ENCODE measurements at regions not wholly inside any gene's neighbourhood (a gene's known extent, or its start where the extent isn't known, plus 50 kb on each side); places are given as distances from the start of the nearest gene placed in this dataset.

DNA sequence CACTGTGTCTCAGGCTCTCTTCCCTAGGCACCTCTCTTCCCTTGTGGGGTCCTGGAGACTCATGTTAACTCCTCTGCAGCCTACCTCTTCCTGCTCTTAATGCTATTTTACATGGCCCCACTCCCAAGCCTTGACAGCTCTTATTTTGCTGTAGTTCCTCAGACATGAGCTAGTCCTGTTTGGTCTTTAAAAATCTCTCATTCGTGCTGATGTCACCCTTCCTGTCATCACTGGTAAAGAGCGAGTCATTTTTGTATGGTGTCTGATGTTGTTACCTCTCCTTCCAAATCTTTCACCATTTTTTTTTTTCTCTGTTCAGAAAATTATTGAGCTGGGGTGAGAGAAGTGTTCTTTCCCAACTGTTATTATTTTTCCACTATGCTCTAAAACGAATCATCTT, 84.8 kb upstream of the ZBED5 start:
- no peak for DNase-seq (ENCODE audit: low read depth, low spot score)
- no peaks in the 10 kb centered on the region; the same call in 1 of the 2 replicates for H3K4me1 ChIP-seq (ENCODE audit: control insufficient read depth, insufficient read depth, low read length)
- no peaks in the 10 kb centered on the region for H3K27me3 ChIP-seq (ENCODE audit: control insufficient read depth, insufficient read depth, low read length)
- no peaks in the 10 kb centered on the region for H3K36me3 ChIP-seq (ENCODE audit: control insufficient read depth, insufficient read depth, low read length)
- H3K4me3 ChIP-seq (ENCODE audit: low read length), result no peak overlapping the region
- no peak overlapping the region for H3K27ac ChIP-seq (ENCODE audit: low read length)
- no CpG with 5 or more reads among the region's 3 CpGs for WGBS (ENCODE audit: insufficient coverage, insufficient read length)
- no peaks in the 10 kb centered on the region for H3K9me3 ChIP-seq (ENCODE audit: control insufficient read depth, insufficient read depth, low read length)

DNA sequence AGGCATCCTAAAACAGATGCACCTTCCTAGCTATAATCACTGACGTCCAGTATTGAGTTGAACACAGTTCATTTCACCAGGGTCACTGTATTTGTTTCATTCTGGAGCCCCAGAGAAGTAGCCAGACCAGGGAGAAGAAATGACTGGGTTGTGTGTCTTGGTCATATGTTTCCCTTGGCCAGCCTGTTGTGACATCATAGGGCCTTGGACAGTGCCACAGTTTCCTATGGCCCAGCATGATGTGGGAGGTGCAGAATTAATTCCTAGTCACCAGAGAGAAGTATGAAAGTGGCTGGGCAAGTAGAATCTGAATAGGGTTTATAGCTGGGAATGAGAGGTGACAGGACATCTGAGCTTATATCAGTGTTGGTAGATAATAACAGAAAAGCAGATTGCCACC, 84.0 kb upstream of the ZBED5 start:
- WGBS (ENCODE audit: insufficient coverage, insufficient read length), result no CpG with 5 or more reads among the region's 1 CpG
- H3K4me3 ChIP-seq (ENCODE audit: low read length), result no peak overlapping the region
- no peaks in the 10 kb centered on the region for H3K36me3 ChIP-seq (ENCODE audit: control insufficient read depth, insufficient read depth, low read length)
- H3K27ac ChIP-seq (ENCODE audit: low read length), result no peak overlapping the region
- no peaks in the 10 kb centered on the region; the same call in 1 of the 2 replicates for H3K4me1 ChIP-seq (ENCODE audit: control insufficient read depth, insufficient read depth, low read length)
- no peak for DNase-seq (ENCODE audit: low read depth, low spot score)
- no peaks in the 10 kb centered on the region for H3K9me3 ChIP-seq (ENCODE audit: control insufficient read depth, insufficient read depth, low read length)
- H3K27me3 ChIP-seq (ENCODE audit: control insufficient read depth, insufficient read depth, low read length), result no peaks in the 10 kb centered on the region

DNA sequence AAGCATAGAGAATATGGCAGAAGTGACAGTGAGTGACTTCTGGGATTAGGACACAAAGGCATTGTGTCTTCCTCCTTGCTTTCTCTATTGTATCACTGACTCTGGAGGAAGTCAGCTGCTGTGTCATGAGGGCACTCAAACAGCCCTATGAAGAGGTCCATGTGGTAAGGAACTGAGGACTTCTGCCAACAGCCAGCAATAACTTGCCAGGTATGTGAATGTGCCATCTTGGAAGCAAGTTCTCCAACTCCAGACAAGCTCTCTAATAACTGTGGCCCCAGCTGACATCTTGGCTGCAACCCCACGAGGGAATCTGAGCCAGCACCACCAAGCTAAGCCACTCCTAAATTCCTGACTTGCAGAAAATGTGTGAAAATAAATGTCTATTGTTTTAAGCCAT, 83.6 kb upstream of the ZBED5 start:
- no CpG with 5 or more reads among the region's 1 CpG for WGBS (ENCODE audit: insufficient coverage, insufficient read length)
- H3K27me3 ChIP-seq (ENCODE audit: control insufficient read depth, insufficient read depth, low read length), result no peaks in the 10 kb centered on the region
- H3K27ac ChIP-seq (ENCODE audit: low read length), result no peak overlapping the region
- H3K4me3 ChIP-seq (ENCODE audit: low read length), result no peak overlapping the region
- no peaks in the 10 kb centered on the region for H3K9me3 ChIP-seq (ENCODE audit: control insufficient read depth, insufficient read depth, low read length)
- no peaks in the 10 kb centered on the region; the same call in 1 of the 2 replicates for H3K4me1 ChIP-seq (ENCODE audit: control insufficient read depth, insufficient read depth, low read length)
- H3K36me3 ChIP-seq (ENCODE audit: control insufficient read depth, insufficient read depth, low read length), result no peaks in the 10 kb centered on the region
- DNase-seq (ENCODE audit: low read depth, low spot score), result no peak

DNA sequence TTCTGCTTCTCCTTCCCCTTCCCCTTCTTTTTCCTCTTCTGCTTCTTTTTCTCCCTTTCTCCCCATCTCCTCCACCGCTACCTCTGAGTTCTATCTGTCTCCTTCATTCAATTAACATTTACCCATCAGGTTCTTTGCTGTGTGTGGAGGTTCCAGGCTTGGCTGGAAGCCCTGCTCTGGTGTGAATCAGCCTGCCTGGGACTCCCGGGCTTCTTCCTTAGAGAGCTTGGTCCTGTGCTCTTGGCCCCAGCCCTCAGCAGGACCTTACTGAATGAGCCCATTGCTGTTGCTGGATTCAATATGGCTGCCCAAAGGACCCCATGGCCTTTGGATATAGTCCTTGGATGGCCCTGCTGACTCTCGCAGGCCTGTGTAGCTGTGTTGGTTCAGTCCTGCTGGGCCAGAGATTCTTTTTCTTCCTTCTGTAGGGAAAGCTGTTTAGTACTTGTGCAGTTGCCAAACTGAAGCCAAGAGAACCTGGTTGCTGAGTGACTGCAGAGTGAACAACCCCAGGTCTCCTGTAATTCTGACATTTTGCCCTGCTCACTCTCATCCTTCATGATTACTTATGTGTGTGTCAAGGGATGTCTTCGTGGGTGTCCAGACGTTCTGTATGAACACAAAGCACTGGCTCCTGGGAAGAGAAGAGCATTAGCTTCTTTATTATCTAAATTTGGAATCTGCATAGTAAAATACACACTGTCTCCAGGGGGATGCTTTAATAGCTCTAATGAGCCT, 81.0 kb upstream of the ZBED5 start:
- H3K4me3 ChIP-seq (ENCODE audit: low read length), result no peak overlapping the region
- H3K27ac ChIP-seq (ENCODE audit: low read length), result no peak overlapping the region
- H3K9me3 ChIP-seq (ENCODE audit: control insufficient read depth, insufficient read depth, low read length), result no peaks in the 10 kb centered on the region
- H3K36me3 ChIP-seq (ENCODE audit: control insufficient read depth, insufficient read depth, low read length), result no peaks in the 10 kb centered on the region
- no peaks in the 10 kb centered on the region for H3K27me3 ChIP-seq (ENCODE audit: control insufficient read depth, insufficient read depth, low read length)
- H3K4me1 ChIP-seq (ENCODE audit: control insufficient read depth, insufficient read depth, low read length), result no peaks in the 10 kb centered on the region; the same call in 1 of the 2 replicates
- DNase-seq (ENCODE audit: low read depth, low spot score), result no peak
- no CpG with 5 or more reads among the region's 5 CpGs for WGBS (ENCODE audit: insufficient coverage, insufficient read length)

DNA sequence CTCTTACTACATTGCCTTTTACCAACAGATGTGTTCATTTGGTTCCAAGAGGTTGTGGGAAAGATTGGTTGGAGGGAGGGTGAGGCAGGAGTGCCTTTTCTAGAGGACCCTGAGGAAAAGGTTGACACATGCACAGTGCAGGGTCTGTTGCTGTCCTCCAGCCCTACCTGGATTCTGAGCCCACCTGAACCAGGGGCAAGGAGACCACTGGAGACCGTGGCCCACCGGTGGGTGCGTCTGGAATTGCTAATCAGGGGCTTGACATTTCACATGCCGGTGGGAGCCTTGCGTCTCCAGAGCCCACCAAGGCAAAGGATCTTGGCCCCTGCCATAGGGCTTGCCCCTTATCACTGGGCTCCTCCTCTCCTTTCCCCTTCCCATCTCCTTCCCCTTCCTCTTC, 80.4 kb upstream of the ZBED5 start:
- no peaks in the 10 kb centered on the region for H3K36me3 ChIP-seq (ENCODE audit: control insufficient read depth, insufficient read depth, low read length)
- no peak for DNase-seq (ENCODE audit: low read depth, low spot score)
- H3K4me3 ChIP-seq (ENCODE audit: low read length), result no peak overlapping the region
- no peaks in the 10 kb centered on the region for H3K9me3 ChIP-seq (ENCODE audit: control insufficient read depth, insufficient read depth, low read length)
- no peaks in the 10 kb centered on the region for H3K27me3 ChIP-seq (ENCODE audit: control insufficient read depth, insufficient read depth, low read length)
- H3K4me1 ChIP-seq (ENCODE audit: control insufficient read depth, insufficient read depth, low read length), result no peaks in the 10 kb centered on the region; the same call in 1 of the 2 replicates
- no CpG with 5 or more reads among the region's 5 CpGs for WGBS (ENCODE audit: insufficient coverage, insufficient read length)
- no peak overlapping the region for H3K27ac ChIP-seq (ENCODE audit: low read length)

DNA sequence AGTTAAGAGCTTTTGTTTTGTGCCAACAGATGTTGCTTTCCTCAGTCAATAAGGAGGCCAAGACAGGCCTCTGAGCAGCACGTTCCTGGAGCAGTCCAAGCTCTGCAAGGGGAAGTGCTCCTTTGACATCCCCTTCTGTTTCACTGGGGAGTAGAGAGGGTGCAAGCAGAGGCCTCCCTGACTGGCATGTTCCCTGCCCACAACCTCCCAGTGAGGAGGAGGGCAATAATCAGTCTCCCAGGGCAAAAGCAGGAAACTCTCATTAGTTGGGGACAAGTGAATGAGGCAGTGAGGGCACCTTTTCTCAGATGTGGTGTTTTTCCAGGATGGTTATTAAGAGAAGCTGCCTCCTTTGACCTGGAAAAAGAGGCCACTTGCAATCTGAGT, 79.5 kb upstream of the ZBED5 start:
- no CpG with 5 or more reads among the region's 1 CpG for WGBS (ENCODE audit: insufficient coverage, insufficient read length)
- no peak overlapping the region for H3K27ac ChIP-seq (ENCODE audit: low read length)
- H3K27me3 ChIP-seq (ENCODE audit: control insufficient read depth, insufficient read depth, low read length), result no peaks in the 10 kb centered on the region
- no peaks in the 10 kb centered on the region for H3K36me3 ChIP-seq (ENCODE audit: control insufficient read depth, insufficient read depth, low read length)
- no peak overlapping the region for H3K4me3 ChIP-seq (ENCODE audit: low read length)
- no peak for DNase-seq (ENCODE audit: low read depth, low spot score)
- H3K4me1 ChIP-seq (ENCODE audit: control insufficient read depth, insufficient read depth, low read length), result no peaks in the 10 kb centered on the region; the same call in 1 of the 2 replicates
- no peaks in the 10 kb centered on the region for H3K9me3 ChIP-seq (ENCODE audit: control insufficient read depth, insufficient read depth, low read length)

DNA sequence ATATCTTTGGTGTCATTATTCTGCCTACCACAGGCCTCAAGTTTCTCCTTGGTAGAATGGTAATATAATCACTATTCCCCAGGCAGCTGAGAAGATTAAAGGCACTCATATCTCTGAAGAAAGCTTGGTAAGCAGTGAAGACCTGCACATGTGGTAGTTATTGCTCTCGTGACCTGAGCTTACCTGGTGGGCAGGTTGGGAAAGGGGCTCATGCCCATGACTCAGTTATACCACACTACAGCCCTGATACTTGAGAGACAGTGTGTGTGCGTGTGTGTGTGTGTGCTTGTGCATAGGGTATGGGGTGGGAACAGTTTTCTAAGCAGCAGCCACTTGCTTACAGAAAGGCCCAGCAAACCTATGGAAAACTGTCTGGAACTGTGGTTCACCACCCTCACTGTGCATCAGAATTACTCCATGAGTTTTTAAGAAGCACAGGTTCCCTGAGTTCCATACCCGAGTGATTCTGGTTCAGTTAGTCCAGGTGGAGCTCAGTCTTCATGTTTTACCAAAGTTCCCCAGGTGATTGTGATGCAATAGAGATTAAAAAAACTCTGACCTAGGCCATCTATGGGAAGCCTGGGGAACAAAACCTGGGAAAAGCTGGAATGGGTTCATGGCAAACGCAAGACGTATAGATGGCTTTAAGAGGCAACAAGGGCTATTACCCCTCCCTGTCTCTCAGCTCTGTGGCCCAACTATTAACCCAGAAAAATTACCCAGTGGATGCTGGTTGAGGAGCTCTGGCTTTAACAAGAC, 79.0 kb upstream of the ZBED5 start:
- DNase-seq (ENCODE audit: low read depth, low spot score), result no peak
- no CpG with 5 or more reads among the region's 5 CpGs for WGBS (ENCODE audit: insufficient coverage, insufficient read length)
- H3K4me1 ChIP-seq (ENCODE audit: control insufficient read depth, insufficient read depth, low read length), result peaks cover 2% of the 10 kb centered on the region; the same call in 1 of the 2 replicates
- H3K27me3 ChIP-seq (ENCODE audit: control insufficient read depth, insufficient read depth, low read length), result no peaks in the 10 kb centered on the region
- no peak overlapping the region for H3K27ac ChIP-seq (ENCODE audit: low read length)
- H3K9me3 ChIP-seq (ENCODE audit: control insufficient read depth, insufficient read depth, low read length), result no peaks in the 10 kb centered on the region
- H3K36me3 ChIP-seq (ENCODE audit: control insufficient read depth, insufficient read depth, low read length), result no peaks in the 10 kb centered on the region
- H3K4me3 ChIP-seq (ENCODE audit: low read length), result no peak overlapping the region

DNA sequence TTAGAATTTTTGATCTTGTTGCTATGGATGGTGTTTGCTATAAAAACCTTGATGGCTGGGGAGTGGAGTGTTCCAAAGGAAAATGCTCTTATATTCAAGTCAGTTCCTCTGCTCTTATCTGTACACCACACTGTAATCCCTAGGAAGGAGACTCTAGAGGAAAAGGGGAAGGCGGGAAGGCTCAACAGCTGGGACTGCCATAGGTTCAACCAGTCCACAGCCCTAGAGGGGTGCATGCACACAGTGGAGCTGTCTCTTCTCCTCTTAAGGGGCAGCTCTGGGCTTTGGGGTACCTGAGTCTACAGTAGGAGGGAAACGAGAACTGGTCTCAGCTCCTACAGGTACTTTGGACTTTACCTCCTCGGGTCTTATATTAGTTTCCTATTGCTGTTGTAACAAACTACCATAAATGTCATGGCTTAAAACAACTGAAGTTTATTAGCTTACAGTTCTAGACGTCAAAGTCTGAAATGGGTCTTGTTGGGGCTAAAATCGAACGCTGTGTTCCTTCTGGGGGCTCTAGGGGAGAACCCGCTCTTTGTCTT, 77.2 kb upstream of the ZBED5 start:
- peaks cover 2% of the 10 kb centered on the region; the same call in 1 of the 2 replicates for H3K4me1 ChIP-seq (ENCODE audit: control insufficient read depth, insufficient read depth, low read length)

DNA sequence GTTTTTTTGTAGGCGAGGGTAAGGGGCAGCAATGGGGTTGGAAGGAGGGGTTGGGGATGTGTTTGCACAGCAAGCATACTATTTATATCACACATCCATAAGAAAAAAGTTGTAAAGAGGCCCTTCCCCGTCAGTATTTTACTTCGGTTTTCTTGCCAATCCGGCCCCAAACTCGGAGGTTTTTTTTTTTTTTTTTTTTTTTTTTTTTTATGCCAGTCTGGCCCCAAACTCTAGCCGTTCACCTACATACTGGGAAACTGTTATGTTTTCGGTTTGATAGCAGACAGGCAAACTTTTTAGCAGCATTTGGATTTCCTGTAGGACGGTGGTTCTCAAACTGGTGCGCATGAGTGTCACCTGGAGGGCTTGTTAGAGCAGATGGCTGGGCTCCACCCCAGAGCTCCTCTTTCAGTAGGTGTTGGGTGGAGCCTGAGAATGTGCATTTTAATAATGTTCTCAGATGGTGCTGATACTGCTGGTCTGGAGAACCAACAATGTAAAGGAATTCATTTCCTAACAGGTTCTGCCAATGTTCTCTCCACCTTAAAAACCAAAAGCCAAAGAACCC, 76.5 kb upstream of the ZBED5 start:
- peak overlapping the region; percentile 60; the same call in 1 of the 2 replicates for H3K4me3 ChIP-seq (ENCODE audit: low read length)
- H3K4me1 ChIP-seq (ENCODE audit: control insufficient read depth, insufficient read depth, low read length), result peaks cover 2% of the 10 kb centered on the region; the same call in 1 of the 2 replicates
- no CpG with 5 or more reads among the region's 9 CpGs for WGBS (ENCODE audit: insufficient coverage, insufficient read length)
- peaks cover 4% of the 10 kb centered on the region; the same call in 1 of the 2 replicates for H3K27me3 ChIP-seq (ENCODE audit: control insufficient read depth, insufficient read depth, low read length)
- no peaks in the 10 kb centered on the region for H3K9me3 ChIP-seq (ENCODE audit: control insufficient read depth, insufficient read depth, low read length)
- H3K27ac ChIP-seq (ENCODE audit: low read length), result no peak overlapping the region
- no peak for DNase-seq (ENCODE audit: low read depth, low spot score)
- no peaks in the 10 kb centered on the region for H3K36me3 ChIP-seq (ENCODE audit: control insufficient read depth, insufficient read depth, low read length)

More for the DNA sequence above, 77.2 kb upstream of the ZBED5 start:
- no peak for DNase-seq (ENCODE audit: low read depth, low spot score)
- Histone ChIP-seq H3K9me3 (ENCODE audit: control insufficient read depth, insufficient read depth, low read length) (no peaks in the 10 kb centered on the region), H3K36me3 (ENCODE audit: control insufficient read depth, insufficient read depth, low read length) (no peaks in the 10 kb centered on the region), H3K27ac (ENCODE audit: low read length) (no peak overlapping the region), H3K27me3 (ENCODE audit: control insufficient read depth, insufficient read depth, low read length) (peaks cover 4% of the 10 kb centered on the region; the same call in 1 of the 2 replicates), H3K4me3 (ENCODE audit: low read length) (no peak overlapping the region)
- no CpG with 5 or more reads among the region's 7 CpGs for WGBS (ENCODE audit: insufficient coverage, insufficient read length)

All from iPS DF 6.9 (cell line).